Lower leg skin (tissue), 4 donors: ENCODE measurements at regions not wholly inside any gene's neighbourhood (a gene's known extent, or its start where the extent isn't known, plus 50 kb on each side); places are given as distances from the start of the nearest gene placed in this dataset.

Experiments
- DNase-seq, 2 donors: peaks; one replicate each; pipeline ENCODE4 v3.0.0-alpha.2; 2019; ENCODE audit warnings: low spot score in 2 of 2
- H3K4me3 ChIP-seq: fragments of 200-600 bp; sonication (generic); 2 replicates; pipeline ENCODE4 v1.5.1; 2017; ENCODE audit warnings: mild to moderate bottlenecking, low read depth; ENCODE audit not compliant: poor library complexity, severe bottlenecking
- POLR2A ChIP-seq, 2 donors: fragments of 450-650 bp; IDR thresholded peaks; one replicate each; pipeline ENCODE4 v1.6.1; 2016 to 2017; ENCODE audit warnings: antibody characterized with exemption in 2 of 2, mild to moderate bottlenecking in 1 of 2, moderate library complexity in 1 of 2
- WGBS, 2 donors: methylation state at CpG; one replicate each; pipeline ENCODE4 v1.1.5; 2018; 5-methylcytosine and 5-hydroxymethylcytosine counted together
- intact Hi-C: fragments of 100-400 bp; cut with DNase I; formaldehyde crosslinking; loops from one replicate; pipeline ENCODE4 v1.15.0; 2023; ENCODE audit warnings: low total_unique reads
- TF ChIP-seq, protein P1 (sequence below), 3 donors: fragments of 450-650 bp; IDR thresholded peaks; one replicate each; pipeline ENCODE4 v1.5.1; 2016; ENCODE audit warnings: antibody characterized with exemption in 3 of 3, mild to moderate bottlenecking in 3 of 3, moderate library complexity in 2 of 3

DNA sequence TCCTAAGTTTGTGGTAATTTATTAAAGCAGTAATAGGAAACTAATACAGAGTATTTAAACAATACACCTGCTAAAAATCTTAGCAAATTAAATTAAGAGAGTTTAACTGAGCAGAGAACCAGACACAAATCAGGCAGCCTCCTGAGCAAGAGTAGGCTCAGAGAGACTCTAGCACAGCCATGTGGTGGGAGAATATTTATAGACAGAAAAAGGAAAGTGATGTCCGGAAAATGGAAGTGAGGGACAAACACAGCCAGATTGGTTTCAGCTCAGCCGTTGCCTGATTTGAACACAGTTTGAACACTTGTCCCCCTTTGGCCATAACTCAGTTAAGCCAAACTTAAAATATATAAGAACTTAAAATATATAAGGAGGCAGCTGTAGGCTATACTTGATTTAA, 192.6 kb upstream of the PSMD7 start:
- intact Hi-C loops: no loop called here
- TF ChIP-seq, protein P1, sequence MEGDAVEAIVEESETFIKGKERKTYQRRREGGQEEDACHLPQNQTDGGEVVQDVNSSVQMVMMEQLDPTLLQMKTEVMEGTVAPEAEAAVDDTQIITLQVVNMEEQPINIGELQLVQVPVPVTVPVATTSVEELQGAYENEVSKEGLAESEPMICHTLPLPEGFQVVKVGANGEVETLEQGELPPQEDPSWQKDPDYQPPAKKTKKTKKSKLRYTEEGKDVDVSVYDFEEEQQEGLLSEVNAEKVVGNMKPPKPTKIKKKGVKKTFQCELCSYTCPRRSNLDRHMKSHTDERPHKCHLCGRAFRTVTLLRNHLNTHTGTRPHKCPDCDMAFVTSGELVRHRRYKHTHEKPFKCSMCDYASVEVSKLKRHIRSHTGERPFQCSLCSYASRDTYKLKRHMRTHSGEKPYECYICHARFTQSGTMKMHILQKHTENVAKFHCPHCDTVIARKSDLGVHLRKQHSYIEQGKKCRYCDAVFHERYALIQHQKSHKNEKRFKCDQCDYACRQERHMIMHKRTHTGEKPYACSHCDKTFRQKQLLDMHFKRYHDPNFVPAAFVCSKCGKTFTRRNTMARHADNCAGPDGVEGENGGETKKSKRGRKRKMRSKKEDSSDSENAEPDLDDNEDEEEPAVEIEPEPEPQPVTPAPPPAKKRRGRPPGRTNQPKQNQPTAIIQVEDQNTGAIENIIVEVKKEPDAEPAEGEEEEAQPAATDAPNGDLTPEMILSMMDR (IDR thresholded peaks at IDR 0.05): no peak
- H3K4me3 ChIP-seq: no peak overlapping the region
- WGBS, 2 donors: 24 to 41% methylated on average over 2 of the region's 2 CpGs
- DNase-seq: no peak

- 60 to 66% methylated on average over 1 of the region's 1 CpG for WGBS, 2 donors
- no peak for DNase-seq
- intact Hi-C loops: no loop called here
- H3K4me3 ChIP-seq: no peak overlapping the region
- TF ChIP-seq, protein P1 (IDR thresholded peaks at IDR 0.05): no peak
- TF ChIP-seq POLR2A (IDR thresholded peaks at IDR 0.05): no peak
Observed at GRCh38 chr16:74101379-74102137, 195.1 kb upstream of the PSMD7 start.

DNA sequence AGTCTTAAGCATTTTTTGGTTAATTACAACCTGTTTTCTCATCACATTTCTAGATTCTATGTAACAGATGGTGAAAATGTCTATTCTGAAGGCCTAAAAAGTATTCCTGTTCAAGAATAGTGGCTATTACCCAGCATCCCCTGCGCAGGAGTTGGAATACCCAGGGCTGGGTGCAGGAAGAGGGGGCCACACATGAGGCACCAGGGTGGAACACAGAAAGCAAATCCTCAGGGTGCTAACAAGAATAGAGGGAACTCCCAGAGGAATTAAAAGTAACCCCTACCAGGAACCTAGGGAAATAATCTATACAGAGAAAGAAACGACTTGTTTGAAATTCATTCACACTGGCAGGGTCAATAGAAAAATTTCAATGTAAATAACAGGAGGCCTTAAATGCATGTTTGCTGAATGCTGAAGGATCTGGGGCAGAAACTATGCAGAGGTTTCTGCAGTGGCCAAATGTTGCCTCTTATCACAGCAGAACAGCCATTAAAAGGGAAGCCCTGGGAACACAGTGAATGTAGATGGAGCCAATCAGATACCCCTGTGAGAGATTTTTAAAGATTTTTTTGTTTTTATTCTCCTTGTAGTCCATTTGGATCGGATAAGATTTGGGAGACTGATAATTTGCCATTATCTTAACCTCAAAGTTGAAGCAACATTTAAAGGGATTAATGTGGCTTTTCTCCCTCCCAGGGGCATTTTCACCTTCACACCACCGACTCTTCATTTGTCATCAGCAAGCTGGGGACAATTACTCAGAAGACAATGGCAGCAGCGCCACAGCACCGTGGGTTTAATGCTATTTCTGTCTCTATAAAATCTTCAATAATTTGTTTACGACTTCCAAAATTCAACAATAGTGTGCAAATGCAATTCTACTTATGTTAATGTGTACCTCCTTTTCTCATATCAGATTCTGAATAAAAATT, 196.0 kb upstream of the PSMD7 start:
- 51% methylated on average over 7 of the region's 7 CpGs for WGBS, 2 donors
- no peak for DNase-seq
- no peak overlapping the region for H3K4me3 ChIP-seq
- intact Hi-C loops: no loop called here
- TF ChIP-seq, protein P1 (IDR thresholded peaks at IDR 0.05): no peak
- TF ChIP-seq POLR2A (IDR thresholded peaks at IDR 0.05): no peak

DNA sequence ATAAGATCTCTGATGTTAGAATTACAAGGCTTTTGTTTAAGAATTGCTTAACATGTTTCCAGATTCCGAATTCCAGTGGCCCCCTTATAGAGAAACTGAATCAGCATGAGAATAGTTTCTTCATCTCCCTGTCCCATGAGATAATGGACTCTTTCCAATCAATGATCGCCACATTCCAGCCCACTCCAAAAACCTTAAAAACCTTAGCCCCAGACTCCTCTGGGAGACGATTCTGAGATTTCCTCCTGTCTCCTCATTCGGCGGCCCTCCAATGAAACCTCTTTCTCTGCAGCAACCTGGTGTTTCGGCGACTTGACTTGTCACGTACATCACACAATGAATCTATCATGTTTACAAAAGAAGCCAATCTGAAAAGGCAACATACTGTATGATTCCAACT, 197.1 kb upstream of the PSMD7 start:
- 84 to 86% methylated on average over 8 of the region's 8 CpGs for WGBS, 2 donors

GRCh38 chr16:74094962-74095361, 201.7 kb upstream of the PSMD7 start:
- H3K4me3 ChIP-seq: no peak overlapping the region
- no peak for DNase-seq
- intact Hi-C loops: no loop called here
- 94 to 100% methylated on average over 1 of the region's 1 CpG for WGBS, 2 donors
- TF ChIP-seq POLR2A (IDR thresholded peaks at IDR 0.05): no peak
- TF ChIP-seq, protein P1 (IDR thresholded peaks at IDR 0.05): no peak

More for the DNA sequence above, 197.1 kb upstream of the PSMD7 start:
- intact Hi-C loops: no loop called here
- H3K4me3 ChIP-seq: no peak overlapping the region
- no peak for TF ChIP-seq POLR2A (IDR thresholded peaks at IDR 0.05)
- TF ChIP-seq, protein P1 (IDR thresholded peaks at IDR 0.05): no peak
- DNase-seq: no peak
